ENCODE measurements at regions not wholly inside any gene's neighbourhood (a gene's known extent, or its start where the extent isn't known, plus 50 kb on each side); places are given as distances from the start of the nearest gene placed in this dataset.

DNA sequence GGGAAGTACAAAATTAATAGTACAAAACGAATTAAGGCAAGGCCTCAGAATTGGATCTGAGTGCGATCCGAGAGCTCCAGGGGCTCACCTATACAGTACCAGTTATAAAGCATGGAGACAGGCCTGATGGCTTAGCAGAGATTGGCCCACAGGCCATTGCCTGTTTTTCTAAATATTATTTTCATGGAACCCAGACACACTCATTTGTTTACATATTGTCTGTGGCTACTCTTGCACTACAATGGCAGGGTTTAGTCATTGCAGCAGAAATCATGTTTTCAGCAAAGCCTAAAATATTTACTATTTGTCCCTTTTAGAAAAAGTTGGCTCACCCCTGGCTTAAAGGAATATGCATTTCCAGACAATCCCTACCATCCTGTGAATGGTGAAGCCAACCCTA is 578.9 kb downstream of the PLPP3 start:
- TF ChIP-seq YY1 (IDR thresholded peaks at IDR 0.05; ENCODE audit: insufficient read depth, insufficient read length) (no peak), ZNF274 (IDR thresholded peaks at IDR 0.05; ENCODE audit: low read depth, low read length) (no peak), SUZ12 (IDR thresholded peaks at IDR 0.05; ENCODE audit: extremely low read depth, insufficient read depth, insufficient read length) (no peak)

All from NT2/D1 (cell line).